Limb (tissue), 2 donors: ENCODE measurements at regions not wholly inside any gene's neighbourhood (a gene's known extent, or its start where the extent isn't known, plus 50 kb on each side); places are given as distances from the start of the nearest gene placed in this dataset.
"Not testable (repeated sequence)": the region's sequence is repeated elsewhere in the genome, so short reads cannot be mapped to it uniquely, and the experiment has no call there.

Experiments used
- DNase-seq, 2 donors: peaks; one replicate each; pipeline ENCODE4 v3.0.0-alpha.2; 2016; ENCODE audit errors: extremely low spot score in 2 of 2

- no peak for DNase-seq
Measured at GRCh38 chr9:75664597-75664996, 225.9 kb upstream of the PCSK5 start.

- no peak for DNase-seq
Measured at GRCh38 chr9:75666856-75667554, 223.5 kb upstream of the PCSK5 start.

GRCh38 chr9:75669721-75670120 lies 220.8 kb upstream of the PCSK5 start:
- no peak for DNase-seq

- DNase-seq = no peak
Measured at GRCh38 chr9:75671354-75671753, 219.1 kb upstream of the PCSK5 start.

GRCh38 chr9:75672478-75672877 lies 218.0 kb upstream of the PCSK5 start:
- DNase-seq = no peak

GRCh38 chr9:75683591-75683990 lies 206.9 kb upstream of the PCSK5 start:
- no peak for DNase-seq

- DNase-seq = no peak
Measured at GRCh38 chr9:75685062-75685461, 205.4 kb upstream of the PCSK5 start.

- no peak for DNase-seq
Measured at GRCh38 chr9:75687359-75687953, 203.0 kb upstream of the PCSK5 start.

- DNase-seq = not testable (repeated sequence)
Measured at GRCh38 chr9:75690551-75690950, 199.9 kb upstream of the PCSK5 start.

- no peak for DNase-seq
Measured at GRCh38 chr9:75691408-75691807, 199.1 kb upstream of the PCSK5 start.

- no peak for DNase-seq
Measured at GRCh38 chr9:75692309-75692708, 198.2 kb upstream of the PCSK5 start.

- DNase-seq = no peak
Measured at GRCh38 chr9:75695921-75696320, 194.6 kb upstream of the PCSK5 start.

GRCh38 chr9:75699017-75699416 lies 191.5 kb upstream of the PCSK5 start:
- no peak for DNase-seq

- DNase-seq = no peak
Measured at GRCh38 chr9:75699625-75700251, 190.7 kb upstream of the PCSK5 start.

- no peak for DNase-seq
Measured at GRCh38 chr9:75700252-75700640, 190.2 kb upstream of the PCSK5 start.

- DNase-seq = no peak
Measured at GRCh38 chr9:75707191-75707590, 183.3 kb upstream of the PCSK5 start.

GRCh38 chr9:75709698-75710097 lies 180.8 kb upstream of the PCSK5 start:
- DNase-seq = no peak

GRCh38 chr9:75712700-75713099 lies 177.8 kb upstream of the PCSK5 start:
- DNase-seq = peak in 1 of 2 donors; percentile 34

- DNase-seq = no peak
Measured at GRCh38 chr9:75713335-75713734, 177.1 kb upstream of the PCSK5 start.

GRCh38 chr9:75715360-75715759 lies 175.1 kb upstream of the PCSK5 start:
- DNase-seq = no peak

GRCh38 chr9:75718677-75719076 lies 171.8 kb upstream of the PCSK5 start:
- DNase-seq = no peak

- DNase-seq = no peak
Measured at GRCh38 chr9:75728391-75728790, 162.1 kb upstream of the PCSK5 start.

- no peak for DNase-seq
Measured at GRCh38 chr9:75734802-75735201, 155.7 kb upstream of the PCSK5 start.
